Pulmonary artery endothelial cell (primary cell): ENCODE measurements at regions not wholly inside any gene's neighbourhood (a gene's known extent, or its start where the extent isn't known, plus 50 kb on each side); places are given as distances from the start of the nearest gene placed in this dataset.

ENCODE experiments used
- DNase-seq: peaks from one replicate; pipeline ENCODE4 v3.0.0-alpha.2; 2011; ENCODE audit warnings: low read depth, low spot score

GRCh38 chr14:95386536-95387095 is 66.9 kb upstream of the CLMN start:
- DNase-seq, result no peak

GRCh38 chr14:95385701-95386100 is 66.0 kb upstream of the CLMN start:
- no peak for DNase-seq

- no peak for DNase-seq
Measured at GRCh38 chr14:95382747-95383146, 63.0 kb upstream of the CLMN start.

GRCh38 chr14:95381726-95382125 is 62.0 kb upstream of the CLMN start:
- DNase-seq, result no peak

GRCh38 chr14:95380350-95381042 is 60.8 kb upstream of the CLMN start:
- no peak for DNase-seq

GRCh38 chr14:95379634-95380033 is 59.9 kb upstream of the CLMN start:
- DNase-seq, result no peak

- DNase-seq, result no peak
Measured at GRCh38 chr14:95375539-95376109, 55.9 kb upstream of the CLMN start.

GRCh38 chr14:95374239-95374997 is 54.7 kb upstream of the CLMN start:
- DNase-seq, result no peak

GRCh38 chr14:95370076-95370475 is 50.4 kb upstream of the CLMN start:
- DNase-seq, result no peak
